ENCODE measurements at regions not wholly inside any gene's neighbourhood (a gene's known extent, or its start where the extent isn't known, plus 50 kb on each side); places are given as distances from the start of the nearest gene placed in this dataset.

DNA sequence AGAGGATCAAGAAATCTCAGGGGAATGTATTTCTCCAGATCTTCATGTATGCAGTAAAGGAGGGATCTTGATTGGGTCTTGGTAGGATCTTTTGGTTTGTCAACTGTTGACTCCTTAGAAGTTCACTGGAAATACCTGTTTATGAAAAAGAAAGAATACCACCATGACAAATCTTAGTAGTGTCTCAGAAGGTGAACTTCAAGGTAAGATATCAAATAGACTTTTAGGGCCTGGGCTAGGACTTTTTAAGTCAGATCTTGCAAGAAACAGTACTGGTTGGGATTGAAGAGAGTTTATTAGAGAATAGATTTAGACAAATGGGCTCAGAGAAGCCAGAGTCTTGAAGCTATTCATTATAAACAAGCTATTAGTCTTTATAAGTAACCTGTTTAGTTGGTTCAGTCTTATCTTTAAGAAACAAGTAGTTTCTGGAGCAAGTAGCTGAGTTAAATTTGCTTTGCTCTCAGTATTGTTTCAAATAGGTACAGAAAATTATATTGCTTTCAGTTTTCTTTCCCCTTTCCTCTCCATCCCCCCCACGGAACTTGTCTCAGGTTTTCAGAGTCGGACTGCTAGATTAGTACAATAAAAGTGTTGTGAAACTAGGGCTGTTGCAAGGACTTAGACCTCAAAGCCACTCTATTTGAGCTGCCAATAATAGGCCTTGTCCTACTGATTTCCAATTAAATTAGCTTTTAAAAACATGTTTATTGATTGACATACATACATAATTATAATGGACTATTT lies 529.1 kb upstream of the CITED2 start:
- TF ChIP-seq EZH2 (IDR thresholded peaks at IDR 0.05; ENCODE audit: borderline replicate concordance, low read depth, low read length, poor library complexity, severe bottlenecking), result no peak
- TF ChIP-seq, protein P1, sequence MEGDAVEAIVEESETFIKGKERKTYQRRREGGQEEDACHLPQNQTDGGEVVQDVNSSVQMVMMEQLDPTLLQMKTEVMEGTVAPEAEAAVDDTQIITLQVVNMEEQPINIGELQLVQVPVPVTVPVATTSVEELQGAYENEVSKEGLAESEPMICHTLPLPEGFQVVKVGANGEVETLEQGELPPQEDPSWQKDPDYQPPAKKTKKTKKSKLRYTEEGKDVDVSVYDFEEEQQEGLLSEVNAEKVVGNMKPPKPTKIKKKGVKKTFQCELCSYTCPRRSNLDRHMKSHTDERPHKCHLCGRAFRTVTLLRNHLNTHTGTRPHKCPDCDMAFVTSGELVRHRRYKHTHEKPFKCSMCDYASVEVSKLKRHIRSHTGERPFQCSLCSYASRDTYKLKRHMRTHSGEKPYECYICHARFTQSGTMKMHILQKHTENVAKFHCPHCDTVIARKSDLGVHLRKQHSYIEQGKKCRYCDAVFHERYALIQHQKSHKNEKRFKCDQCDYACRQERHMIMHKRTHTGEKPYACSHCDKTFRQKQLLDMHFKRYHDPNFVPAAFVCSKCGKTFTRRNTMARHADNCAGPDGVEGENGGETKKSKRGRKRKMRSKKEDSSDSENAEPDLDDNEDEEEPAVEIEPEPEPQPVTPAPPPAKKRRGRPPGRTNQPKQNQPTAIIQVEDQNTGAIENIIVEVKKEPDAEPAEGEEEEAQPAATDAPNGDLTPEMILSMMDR (conservative IDR thresholded peaks at IDR 0.05; ENCODE audit: low read depth, low read length), result no peak
- Histone ChIP-seq H3K27ac (ENCODE audit: low read depth, low read length, poor library complexity, severe bottlenecking) (no peak overlapping the region), H3K9me3 (ENCODE audit: low read depth, low read length, poor library complexity, severe bottlenecking) (no peaks in the 10 kb centered on the region), H3K36me3 (ENCODE audit: insufficient read depth, low read length, poor library complexity, severe bottlenecking) (no peaks in the 10 kb centered on the region), H3K27me3 (replicated peaks; ENCODE audit: insufficient read depth, low read depth, low read length, poor library complexity) (no peaks in the 10 kb centered on the region), H3K4me1 (ENCODE audit: insufficient read depth, low read length, poor library complexity, severe bottlenecking) (peaks cover 10% of the 10 kb centered on the region), H3K4me3 (ENCODE audit: low read depth, low read length, poor library complexity, severe bottlenecking) (no peak overlapping the region)
- CTCF ChIA-PET, result no interaction called here
- BruUV-seq (replicated peaks), result no TSS peak
- POLR2A ChIA-PET (ENCODE audit: low non-redundant PET), result no interaction called here
- intact Hi-C loops (cut with micrococcal nuclease; ENCODE audit: unreplicated experiment), result no loop called here
- no peak for DNase-seq (ENCODE audit: low spot score)

DNA sequence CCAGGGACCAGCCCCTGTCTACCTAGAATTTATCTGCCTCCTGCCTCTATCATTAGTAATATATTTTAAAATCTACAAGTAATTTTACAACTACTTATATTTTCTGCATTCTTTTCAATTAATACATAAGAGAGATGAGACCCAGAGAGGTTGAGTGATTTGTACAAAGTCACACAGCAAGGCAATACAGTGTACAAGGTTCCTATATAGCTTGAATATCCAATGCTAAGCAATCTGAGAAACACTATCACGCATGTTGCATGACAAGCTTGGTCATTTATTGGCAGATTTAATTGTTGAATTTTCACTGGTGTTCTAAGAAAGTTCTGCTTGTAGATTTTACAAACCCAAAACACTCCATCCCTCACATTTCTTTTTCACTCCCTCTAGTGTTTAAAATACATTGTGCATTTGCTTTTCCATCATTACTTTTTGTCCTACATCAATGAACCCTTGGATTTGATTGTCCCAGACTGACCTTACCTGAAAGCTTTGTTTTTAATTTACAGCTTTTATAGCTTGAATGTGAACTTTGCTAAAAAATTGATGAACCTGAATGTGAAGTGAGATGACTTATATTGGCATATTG lies 520.9 kb upstream of the CITED2 start:
- H3K4me1 ChIP-seq (ENCODE audit: insufficient read depth, low read length, poor library complexity, severe bottlenecking), result no peaks in the 10 kb centered on the region
- H3K4me3 ChIP-seq (ENCODE audit: low read depth, low read length, poor library complexity, severe bottlenecking), result no peak overlapping the region
- H3K36me3 ChIP-seq (ENCODE audit: insufficient read depth, low read length, poor library complexity, severe bottlenecking), result no peaks in the 10 kb centered on the region
- no TSS peak for BruUV-seq (replicated peaks)
- no peaks in the 10 kb centered on the region for H3K27me3 ChIP-seq (replicated peaks; ENCODE audit: insufficient read depth, low read depth, low read length, poor library complexity)
- intact Hi-C loops (cut with micrococcal nuclease; ENCODE audit: unreplicated experiment), result no loop called here
- POLR2A ChIA-PET (ENCODE audit: low non-redundant PET), result no interaction called here
- CTCF ChIA-PET, result no interaction called here
- no peak for TF ChIP-seq EZH2 (IDR thresholded peaks at IDR 0.05; ENCODE audit: borderline replicate concordance, low read depth, low read length, poor library complexity, severe bottlenecking)
- TF ChIP-seq, protein P1 (conservative IDR thresholded peaks at IDR 0.05; ENCODE audit: low read depth, low read length), result peak; percentile 23; the same call in 1 of the 2 replicates
- no peak for DNase-seq (ENCODE audit: low spot score)
- H3K9me3 ChIP-seq (ENCODE audit: low read depth, low read length, poor library complexity, severe bottlenecking), result no peaks in the 10 kb centered on the region
- H3K27ac ChIP-seq (ENCODE audit: low read depth, low read length, poor library complexity, severe bottlenecking), result no peak overlapping the region

DNA sequence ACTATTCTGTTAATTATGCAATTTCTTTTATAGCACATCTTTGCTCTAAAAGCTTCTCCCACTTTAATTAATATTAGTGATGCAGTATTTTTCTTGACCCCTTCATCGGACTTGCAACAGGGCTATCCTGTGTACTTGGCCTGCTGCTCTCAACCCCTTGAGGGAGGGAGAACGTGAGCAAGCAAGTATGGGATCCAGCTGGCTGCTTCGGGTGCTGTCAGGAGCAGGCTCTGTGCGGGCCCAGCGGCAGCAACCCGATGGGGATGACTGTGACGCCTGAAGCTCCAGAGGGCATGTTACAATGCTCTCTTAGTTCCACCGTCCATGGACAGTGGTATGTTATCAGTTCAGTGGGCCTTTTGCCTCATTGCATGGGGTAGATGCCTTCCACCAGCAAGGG lies 519.8 kb upstream of the CITED2 start:
- no TSS peak for BruUV-seq (replicated peaks)
- Histone ChIP-seq H3K36me3 (ENCODE audit: insufficient read depth, low read length, poor library complexity, severe bottlenecking) (no peaks in the 10 kb centered on the region), H3K27me3 (replicated peaks; ENCODE audit: insufficient read depth, low read depth, low read length, poor library complexity) (no peaks in the 10 kb centered on the region), H3K9me3 (ENCODE audit: low read depth, low read length, poor library complexity, severe bottlenecking) (no peaks in the 10 kb centered on the region), H3K4me3 (ENCODE audit: low read depth, low read length, poor library complexity, severe bottlenecking) (no peak overlapping the region), H3K27ac (ENCODE audit: low read depth, low read length, poor library complexity, severe bottlenecking) (no peak overlapping the region), H3K4me1 (ENCODE audit: insufficient read depth, low read length, poor library complexity, severe bottlenecking) (peaks cover 7% of the 10 kb centered on the region)
- no peak for DNase-seq (ENCODE audit: low spot score)
- ChIA-PET CTCF (no interaction called here), POLR2A (ENCODE audit: low non-redundant PET) (no interaction called here)
- no peak for TF ChIP-seq EZH2 (IDR thresholded peaks at IDR 0.05; ENCODE audit: borderline replicate concordance, low read depth, low read length, poor library complexity, severe bottlenecking)
- TF ChIP-seq, protein P1 (conservative IDR thresholded peaks at IDR 0.05; ENCODE audit: low read depth, low read length), result no peak
- intact Hi-C loops (cut with micrococcal nuclease; ENCODE audit: unreplicated experiment), result no loop called here

Measured in A673 (cell line).